GM19324 (cell line): ENCODE measurements at regions not wholly inside any gene's neighbourhood (a gene's known extent, or its start where the extent isn't known, plus 50 kb on each side); places are given as distances from the start of the nearest gene placed in this dataset.
"Not testable (repeated sequence)": the region's sequence is repeated elsewhere in the genome, so short reads cannot be mapped to it uniquely, and the experiment has no call there.

Source experiments
- ATAC-seq: cut with Tn5 transposase; IDR thresholded peaks from one replicate; pipeline ENCODE4 v1.9.1; 2021; ENCODE audit warnings: mild to moderate bottlenecking, moderate library complexity; ENCODE audit not compliant: unreplicated experiment, low FRiP score

- not testable (repeated sequence) for ATAC-seq
Measured at GRCh38 chr20:18876394-18876793, 62.8 kb downstream of the SCP2D1 start.

- no peak for ATAC-seq
Measured at GRCh38 chr20:18879262-18879661, 65.7 kb downstream of the SCP2D1 start.

- ATAC-seq: no peak
Measured at GRCh38 chr20:18886756-18887155, 73.2 kb downstream of the SCP2D1 start.

GRCh38 chr20:18901980-18902737 is 88.6 kb downstream of the SCP2D1 start:
- no peak for ATAC-seq

- ATAC-seq: no peak
Measured at GRCh38 chr20:18904192-18904591, 90.6 kb downstream of the SCP2D1 start.

GRCh38 chr20:18904624-18905023 is 91.0 kb downstream of the SCP2D1 start:
- ATAC-seq: no peak

GRCh38 chr20:18906046-18906445 is 92.5 kb downstream of the SCP2D1 start:
- ATAC-seq: no peak

DNA sequence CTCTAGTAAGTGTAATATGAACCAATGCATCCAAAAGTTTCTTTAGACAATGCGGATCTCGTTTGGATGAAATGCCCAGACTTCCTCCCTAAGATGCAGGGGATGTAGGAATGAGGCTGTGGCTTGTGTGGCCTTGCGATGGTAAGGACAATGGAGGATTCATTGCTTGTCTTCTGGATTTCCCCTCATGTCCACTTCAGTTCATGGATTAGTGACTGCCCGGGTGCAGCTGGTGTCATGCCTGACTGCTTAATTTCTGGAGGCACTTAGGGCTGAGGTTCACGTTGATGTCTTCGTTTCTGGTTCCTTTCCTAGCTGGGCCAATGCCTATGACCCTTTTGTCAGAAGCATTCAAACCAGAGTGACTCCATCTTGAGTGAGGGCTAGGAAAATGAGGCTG is 93.8 kb downstream of the SCP2D1 start:
- ATAC-seq: no peak

DNA sequence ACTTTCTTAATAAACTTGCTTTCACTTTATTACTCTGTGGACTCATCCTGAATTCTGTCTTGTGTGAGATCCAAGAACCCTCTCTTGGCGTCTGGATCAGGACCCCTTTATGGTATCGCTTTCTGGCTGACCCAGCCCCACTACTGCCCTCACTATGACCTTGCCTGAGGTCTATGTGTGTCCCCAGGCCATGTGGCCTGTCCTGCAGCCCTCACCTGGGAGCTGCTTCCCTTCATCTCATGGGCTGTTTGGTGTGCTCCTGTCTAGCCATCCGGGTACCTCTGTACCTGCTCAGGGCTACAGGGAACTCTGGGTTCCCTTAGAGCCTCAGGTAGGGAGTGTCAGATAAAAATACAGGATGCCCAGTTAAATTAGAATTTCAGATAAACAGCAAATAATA is 94.5 kb downstream of the SCP2D1 start:
- ATAC-seq: no peak

DNA sequence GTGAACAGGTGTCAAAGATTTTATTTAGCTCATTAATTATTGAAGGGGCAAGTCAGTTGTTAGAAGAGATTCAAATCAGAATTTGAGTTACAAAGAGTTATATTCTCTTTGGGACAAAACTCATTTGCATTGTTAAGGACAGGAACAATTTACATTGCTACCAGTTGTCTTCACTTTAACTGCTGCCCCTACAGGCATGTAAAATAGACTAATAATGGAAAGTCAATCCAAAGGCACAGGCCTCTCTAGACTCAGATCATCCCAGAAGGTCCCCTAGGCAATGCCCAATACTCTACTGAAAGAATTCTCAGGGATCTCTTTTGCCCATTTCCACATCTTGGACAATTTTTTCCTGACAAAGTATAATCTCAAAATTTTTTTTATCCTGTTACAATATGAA is 95.7 kb downstream of the SCP2D1 start:
- no peak for ATAC-seq

- ATAC-seq: no peak
Measured at GRCh38 chr20:18913701-18914100, 100.1 kb downstream of the SCP2D1 start.

GRCh38 chr20:18914796-18915195 is 101.2 kb downstream of the SCP2D1 start:
- no peak for ATAC-seq

DNA sequence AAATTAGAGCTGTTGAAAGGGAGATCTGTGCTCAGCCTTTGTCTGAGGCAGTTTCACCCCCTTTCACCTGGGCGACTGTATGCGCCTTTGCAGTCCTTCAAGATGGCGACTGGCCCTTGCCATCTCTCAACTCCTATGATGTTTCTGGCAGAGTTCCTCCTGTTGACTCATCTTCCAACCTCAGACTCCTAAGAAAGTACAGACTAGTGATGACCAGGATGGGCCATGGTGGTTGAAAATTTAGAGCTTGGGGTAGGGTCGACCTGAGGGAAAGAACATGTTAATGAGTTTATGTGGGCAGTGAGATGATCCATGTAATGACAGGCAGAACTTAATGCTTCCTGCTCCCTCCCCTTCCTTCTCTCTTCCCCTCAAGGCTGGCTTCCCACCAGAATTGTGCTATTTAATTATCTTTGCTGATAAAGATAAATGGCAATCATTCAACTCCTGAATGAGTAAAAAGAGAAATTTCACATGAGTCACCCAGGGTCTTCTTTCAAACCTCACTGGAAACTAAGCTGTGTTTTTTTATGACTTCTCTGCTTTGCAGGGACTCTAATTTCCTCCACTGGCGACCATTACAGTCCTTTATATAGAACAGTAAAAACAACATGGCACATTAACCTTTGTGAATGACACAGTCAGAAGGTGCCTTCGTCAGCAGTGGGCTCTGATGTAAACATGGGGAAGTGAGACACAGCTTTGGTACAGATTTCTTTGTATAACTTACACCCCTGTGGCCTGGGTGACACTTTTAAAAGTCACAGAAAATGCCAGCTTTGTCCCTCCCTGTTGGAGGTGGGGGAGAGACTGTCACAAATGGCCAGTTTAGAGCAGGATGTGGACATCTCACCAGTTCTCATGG is 103.5 kb downstream of the SCP2D1 start:
- no peak for ATAC-seq

GRCh38 chr20:18919996-18920395 is 106.4 kb downstream of the SCP2D1 start:
- ATAC-seq: no peak

GRCh38 chr20:18921291-18921690 is 107.7 kb downstream of the SCP2D1 start:
- no peak for ATAC-seq

- no peak for ATAC-seq
Measured at GRCh38 chr20:18922251-18922650, 108.7 kb downstream of the SCP2D1 start.

GRCh38 chr20:18922898-18923297 is 109.3 kb downstream of the SCP2D1 start:
- ATAC-seq: no peak

GRCh38 chr20:18926965-18927364 is 113.4 kb downstream of the SCP2D1 start:
- no peak for ATAC-seq

- no peak for ATAC-seq
Measured at GRCh38 chr20:18928626-18929025, 115.0 kb downstream of the SCP2D1 start.

- ATAC-seq: no peak
Measured at GRCh38 chr20:18929800-18930199, 116.2 kb downstream of the SCP2D1 start.

- ATAC-seq: no peak
Measured at GRCh38 chr20:18943542-18943941, 130.0 kb downstream of the SCP2D1 start.

GRCh38 chr20:18956890-18957289 is 143.3 kb downstream of the SCP2D1 start:
- ATAC-seq: no peak
